Hepatocyte (in vitro differentiated cells): ENCODE measurements at regions not wholly inside any gene's neighbourhood (a gene's known extent, or its start where the extent isn't known, plus 50 kb on each side); places are given as distances from the start of the nearest gene placed in this dataset.

Experiments used
- DNase-seq: peaks from one replicate; pipeline ENCODE4 v3.0.0-alpha.2; 2016; ENCODE audit warnings: low spot score
- H2AFZ ChIP-seq: fragments of 200-600 bp; sonication (generic); 2 replicates; pipeline ENCODE4 v1.6.0; 2016; ENCODE audit warnings: antibody characterized with exemption, mild to moderate bottlenecking
- H3K27ac ChIP-seq: fragments of 200-600 bp; sonication (generic); 2 replicates; pipeline ENCODE4 v1.5.1; 2016; ENCODE audit warnings: mild to moderate bottlenecking
- H3K27me3 ChIP-seq: fragments of 200-600 bp; sonication (generic); 2 replicates; pipeline ENCODE4 v1.6.1; 2016
- H3K36me3 ChIP-seq: fragments of 200-600 bp; sonication (generic); replicated peaks from 2 replicates; pipeline ENCODE4 v1.5.1; 2016; ENCODE audit warnings: low read depth; ENCODE audit not compliant: insufficient read depth
- H3K4me1 ChIP-seq: fragments of 200-600 bp; sonication (generic); 2 replicates; pipeline ENCODE4 v1.5.1; 2016; ENCODE audit warnings: mild to moderate bottlenecking, moderate library complexity; ENCODE audit not compliant: insufficient read depth
- H3K4me2 ChIP-seq: fragments of 200-600 bp; sonication (generic); 2 replicates; pipeline ENCODE4 v1.6.0; 2016
- H3K4me3 ChIP-seq: fragments of 200-600 bp; sonication (generic); 2 replicates; pipeline ENCODE4 v1.5.1; 2016; ENCODE audit warnings: mild to moderate bottlenecking
- H3K79me2 ChIP-seq: fragments of 200-600 bp; sonication (generic); 2 replicates; pipeline ENCODE4 v1.6.0; 2017; ENCODE audit warnings: mild to moderate bottlenecking
- H3K9me2 ChIP-seq: fragments of 200-600 bp; sonication (generic); replicated peaks from 2 replicates; pipeline ENCODE4 v1.6.0; 2017; ENCODE audit warnings: mild to moderate bottlenecking; ENCODE audit not compliant: insufficient read depth
- H3K9me3 ChIP-seq: fragments of 200-600 bp; sonication (generic); 2 replicates; pipeline ENCODE4 v1.5.1; 2016; ENCODE audit warnings: low read depth, mild to moderate bottlenecking
- H4K20me1 ChIP-seq: fragments of 200-600 bp; sonication (generic); 2 replicates; pipeline ENCODE4 v1.6.0; 2016; ENCODE audit warnings: mild to moderate bottlenecking; ENCODE audit not compliant: insufficient read depth, poor library complexity, severe bottlenecking
- CTCF ChIP-seq: fragments of 200-600 bp; sonication (generic); IDR thresholded peaks from 2 replicates; pipeline ENCODE4 v1.5.1; 2016; ENCODE audit warnings: antibody characterized with exemption, mild to moderate bottlenecking; ENCODE audit not compliant: poor library complexity
- EZH2 ChIP-seq: fragments of 200-600 bp; sonication (generic); IDR thresholded peaks from 2 replicates; pipeline ENCODE4 v1.6.1; 2016; ENCODE audit warnings: antibody characterized with exemption, mild to moderate bottlenecking, borderline replicate concordance
- EZH2phosphoT487 ChIP-seq: fragments of 200-600 bp; sonication (generic); IDR thresholded peaks from one replicate; pipeline ENCODE4 v1.6.1; 2018; ENCODE audit warnings: antibody characterized with exemption, mild to moderate bottlenecking, low read depth, moderate library complexity; ENCODE audit not compliant: unreplicated experiment, severe bottlenecking
- WGBS: methylation state at CpG from one replicate; pipeline ENCODE4 v1.1.6; 2016; ENCODE audit warnings: low lambda C conversion rate; ENCODE audit errors: missing lambda C conversion rate; 5-methylcytosine and 5-hydroxymethylcytosine counted together

GRCh38 chr9:13532407-13532806 lies 252.9 kb upstream of the MPDZ start:
- Histone ChIP-seq H2AFZ (no peak overlapping the region), H4K20me1 (no peaks in the 10 kb centered on the region), H3K4me1 (no peaks in the 10 kb centered on the region), H3K4me3 (no peak overlapping the region), H3K79me2 (no peaks in the 10 kb centered on the region), H3K9me3 (no peaks in the 10 kb centered on the region), H3K27me3 (no peaks in the 10 kb centered on the region), H3K9me2 (no peaks in the 10 kb centered on the region), H3K4me2 (no peak overlapping the region), H3K27ac (no peak overlapping the region), H3K36me3 (no peaks in the 10 kb centered on the region)
- DNase-seq, result no peak
- WGBS, result 73% methylated on average over 2 of the region's 2 CpGs
- TF ChIP-seq CTCF, result no peak
- no peak for TF ChIP-seq EZH2phosphoT487

- WGBS, result 77% methylated on average over 6 of the region's 6 CpGs
- H3K4me3 ChIP-seq, result no peak overlapping the region
- no peaks in the 10 kb centered on the region for H3K9me3 ChIP-seq
- no peaks in the 10 kb centered on the region for H3K79me2 ChIP-seq
- H3K27me3 ChIP-seq, result no peaks in the 10 kb centered on the region
- no peak overlapping the region for H3K27ac ChIP-seq
- H3K9me2 ChIP-seq, result no peaks in the 10 kb centered on the region
- H3K4me2 ChIP-seq, result no peak overlapping the region
- H2AFZ ChIP-seq, result no peak overlapping the region
- DNase-seq, result peak; percentile 8
- TF ChIP-seq EZH2phosphoT487, result no peak
- TF ChIP-seq CTCF, result no peak
- no peak for TF ChIP-seq EZH2
- H3K36me3 ChIP-seq, result no peaks in the 10 kb centered on the region
- no peaks in the 10 kb centered on the region for H3K4me1 ChIP-seq
- no peaks in the 10 kb centered on the region for H4K20me1 ChIP-seq
Measured at GRCh38 chr9:13529321-13530104, 250.0 kb upstream of the MPDZ start.

- WGBS, result 89% methylated on average over 9 of the region's 9 CpGs
- no peaks in the 10 kb centered on the region for H3K79me2 ChIP-seq
- H4K20me1 ChIP-seq, result no peaks in the 10 kb centered on the region
- H3K4me1 ChIP-seq, result no peaks in the 10 kb centered on the region
- no peak overlapping the region for H3K4me2 ChIP-seq
- no peaks in the 10 kb centered on the region for H3K27me3 ChIP-seq
- H3K27ac ChIP-seq, result no peak overlapping the region
- H3K9me2 ChIP-seq, result no peaks in the 10 kb centered on the region
- H2AFZ ChIP-seq, result no peak overlapping the region
- no peaks in the 10 kb centered on the region for H3K36me3 ChIP-seq
- H3K9me3 ChIP-seq, result no peaks in the 10 kb centered on the region
- no peak overlapping the region for H3K4me3 ChIP-seq
- TF ChIP-seq CTCF, result no peak
- no peak for TF ChIP-seq EZH2phosphoT487
- TF ChIP-seq EZH2, result no peak
- DNase-seq, result no peak
Measured at GRCh38 chr9:13524245-13524644, 244.8 kb upstream of the MPDZ start.
